ENCODE measurements at regions not wholly inside any gene's neighbourhood (a gene's known extent, or its start where the extent isn't known, plus 50 kb on each side); places are given as distances from the start of the nearest gene placed in this dataset.

GRCh38 chr16:17622366-17622765 is 151.6 kb upstream of the XYLT1 start:
- peaks cover 0 to 6% of the 10 kb centered on the region in 2 donors for H3K27me3 ChIP-seq
- no peaks in the 10 kb centered on the region for H3K4me1 ChIP-seq
- no peaks in the 10 kb centered on the region for H3K36me3 ChIP-seq
- H3K9me3 ChIP-seq = peaks cover 0 to 27% of the 10 kb centered on the region in 2 donors
- no peak overlapping the region for H3K4me3 ChIP-seq
- intact Hi-C loops (cut with DNase I) = no loop called here
- no peak overlapping the region for H3K27ac ChIP-seq
- no peak for TF ChIP-seq CTCF (IDR thresholded peaks at IDR 0.05)
- ATAC-seq (no peak), DNase-seq (no peak)

GRCh38 chr16:17619261-17619660 is 148.5 kb upstream of the XYLT1 start:
- H3K9me3 ChIP-seq = peaks cover 0 to 1% of the 10 kb centered on the region in 2 donors
- intact Hi-C loops (cut with DNase I) = no loop called here
- no peak for ATAC-seq
- no peak overlapping the region for H3K4me3 ChIP-seq
- H3K36me3 ChIP-seq = no peaks in the 10 kb centered on the region
- peaks cover 0 to 6% of the 10 kb centered on the region in 2 donors for H3K27me3 ChIP-seq
- no peaks in the 10 kb centered on the region for H3K4me1 ChIP-seq
- H3K27ac ChIP-seq = no peak overlapping the region
- no peak for DNase-seq
- no peak for TF ChIP-seq CTCF (IDR thresholded peaks at IDR 0.05)

- H3K27ac ChIP-seq = no peak overlapping the region
- H3K4me1 ChIP-seq = no peaks in the 10 kb centered on the region
- H3K9me3 ChIP-seq = no peaks in the 10 kb centered on the region
- ATAC-seq (no peak), DNase-seq (no peak)
- H3K4me3 ChIP-seq = no peak overlapping the region
- peaks cover 0 to 6% of the 10 kb centered on the region in 2 donors for H3K27me3 ChIP-seq
- intact Hi-C loops (cut with DNase I) = no loop called here
- TF ChIP-seq CTCF (IDR thresholded peaks at IDR 0.05) = no peak
- H3K36me3 ChIP-seq = no peaks in the 10 kb centered on the region
Observed at GRCh38 chr16:17617021-17617552, 146.3 kb upstream of the XYLT1 start.

GRCh38 chr16:17612336-17612735 is 141.6 kb upstream of the XYLT1 start:
- DNase-seq = no peak
- no peaks in the 10 kb centered on the region for H3K36me3 ChIP-seq
- no peaks in the 10 kb centered on the region for H3K9me3 ChIP-seq
- no peak overlapping the region for H3K4me3 ChIP-seq
- intact Hi-C loops (cut with DNase I) = no loop called here
- H3K4me1 ChIP-seq = no peaks in the 10 kb centered on the region
- H3K27ac ChIP-seq = no peak overlapping the region
- no peak for ATAC-seq
- peaks cover 0 to 20% of the 10 kb centered on the region in 2 donors for H3K27me3 ChIP-seq
- TF ChIP-seq CTCF (IDR thresholded peaks at IDR 0.05) = no peak

- Histone ChIP-seq H3K27me3 (peaks cover 0 to 37% of the 10 kb centered on the region in 2 donors), H3K4me1 (no peaks in the 10 kb centered on the region), H3K36me3 (no peaks in the 10 kb centered on the region), H3K4me3 (no peak overlapping the region), H3K9me3 (no peaks in the 10 kb centered on the region), H3K27ac (no peak overlapping the region)
- intact Hi-C loops (cut with DNase I) = no loop called here
- DNase-seq (no peak), ATAC-seq (no peak)
- no peak for TF ChIP-seq CTCF (IDR thresholded peaks at IDR 0.05)
Observed at GRCh38 chr16:17607609-17608008, 136.8 kb upstream of the XYLT1 start.

All from left lung (tissue), 4 donors.